SJSA1 (cell line): ENCODE measurements at regions not wholly inside any gene's neighbourhood (a gene's known extent, or its start where the extent isn't known, plus 50 kb on each side); places are given as distances from the start of the nearest gene placed in this dataset.

ENCODE experiments used
- DNase-seq, 2 experiments: peaks; one replicate each; pipeline ENCODE4 v3.0.0-alpha.2; 2015 to 2020; ENCODE audit warnings: low spot score in 2 of 2, low read depth in 1 of 2
- H3K27ac ChIP-seq: fragments of 250-450 bp; sonication (Bioruptor Pico); 2 replicates; pipeline ENCODE4 v1.5.1; 2020; ENCODE audit warnings: mild to moderate bottlenecking, moderate library complexity
- H3K27me3 ChIP-seq: fragments of 250-450 bp; sonication (Bioruptor Pico); replicated peaks from 2 replicates; pipeline ENCODE4 v1.5.1; 2020; ENCODE audit warnings: mild to moderate bottlenecking, moderate library complexity
- H3K36me3 ChIP-seq: fragments of 250-450 bp; sonication (Bioruptor Pico); 2 replicates; pipeline ENCODE4 v1.5.1; 2020; ENCODE audit warnings: mild to moderate bottlenecking
- H3K4me1 ChIP-seq: fragments of 250-450 bp; sonication (Bioruptor Pico); replicated peaks from 2 replicates; pipeline ENCODE4 v1.6.1; 2021; ENCODE audit warnings: mild to moderate bottlenecking
- H3K4me3 ChIP-seq: fragments of 250-450 bp; sonication (Bioruptor Pico); 2 replicates; pipeline ENCODE4 v1.5.1; 2020; ENCODE audit warnings: mild to moderate bottlenecking
- H3K9me3 ChIP-seq: fragments of 250-450 bp; sonication (Bioruptor Pico); replicated peaks from 2 replicates; pipeline ENCODE4 v1.5.1; 2020; ENCODE audit warnings: mild to moderate bottlenecking

DNA sequence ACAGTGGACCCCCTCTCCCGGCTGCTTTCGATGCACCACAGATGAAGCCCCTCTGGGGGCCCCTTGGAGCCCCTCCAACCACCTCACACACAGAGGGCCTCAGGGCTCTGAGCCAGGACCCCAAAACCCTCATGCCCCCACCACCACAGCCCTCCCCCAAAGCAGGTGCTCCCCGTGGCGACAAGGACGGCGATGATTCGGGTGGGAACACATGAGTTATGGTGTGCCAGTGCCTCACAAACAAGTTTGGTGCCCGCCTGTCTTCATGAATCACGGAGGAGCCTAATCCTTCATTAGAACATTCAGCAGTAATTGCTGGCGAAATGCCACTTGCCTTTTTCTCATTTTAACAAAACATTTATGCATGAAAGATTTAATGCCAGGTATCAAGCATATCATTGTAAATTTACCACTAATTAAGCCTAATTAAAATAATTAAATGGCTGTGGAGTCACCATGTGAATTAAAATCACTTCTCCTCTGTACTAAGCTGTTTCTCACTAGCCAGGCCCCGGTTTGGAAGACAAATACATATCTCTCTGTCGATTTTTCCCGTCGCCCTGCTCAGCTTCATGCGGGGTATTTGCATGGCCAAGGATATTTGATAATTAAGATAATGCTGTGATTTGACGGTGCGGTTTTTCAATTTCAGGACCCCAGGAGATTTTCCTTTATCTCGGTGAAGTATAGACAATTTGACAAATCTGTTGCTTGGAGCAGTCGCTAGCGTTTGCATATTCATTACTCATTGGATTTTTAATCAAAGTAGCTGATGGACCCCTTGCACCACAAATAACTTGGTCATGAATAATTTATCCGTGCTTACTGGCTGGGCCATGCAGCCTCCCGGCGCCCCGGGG, 157.0 kb downstream of the TLE3 start:
- no peak for DNase-seq
- Histone ChIP-seq H3K4me3 (no peak overlapping the region), H3K4me1 (no peaks in the 10 kb centered on the region), H3K9me3 (no peaks in the 10 kb centered on the region), H3K27me3 (no peaks in the 10 kb centered on the region), H3K27ac (no peak overlapping the region), H3K36me3 (no peaks in the 10 kb centered on the region)

DNA sequence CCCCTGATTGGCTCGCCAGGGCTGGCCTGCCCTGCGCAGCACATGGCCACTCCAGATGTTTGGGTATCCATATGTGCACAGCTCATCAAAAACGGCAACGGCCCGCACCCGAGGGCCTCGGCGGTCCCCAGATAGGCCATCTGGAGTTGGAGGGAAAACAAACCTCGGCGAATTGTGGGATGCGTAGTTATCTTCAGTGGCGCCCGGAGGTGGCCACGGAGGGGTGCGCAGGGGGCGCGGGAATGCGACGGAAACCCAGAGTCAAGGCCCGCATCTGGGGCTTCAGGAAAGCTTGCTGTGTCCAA, 156.5 kb downstream of the TLE3 start:
- H3K36me3 ChIP-seq: no peaks in the 10 kb centered on the region
- no peak overlapping the region for H3K4me3 ChIP-seq
- DNase-seq: no peak
- H3K27me3 ChIP-seq: no peaks in the 10 kb centered on the region
- H3K4me1 ChIP-seq: no peaks in the 10 kb centered on the region
- no peak overlapping the region for H3K27ac ChIP-seq
- H3K9me3 ChIP-seq: no peaks in the 10 kb centered on the region

DNA sequence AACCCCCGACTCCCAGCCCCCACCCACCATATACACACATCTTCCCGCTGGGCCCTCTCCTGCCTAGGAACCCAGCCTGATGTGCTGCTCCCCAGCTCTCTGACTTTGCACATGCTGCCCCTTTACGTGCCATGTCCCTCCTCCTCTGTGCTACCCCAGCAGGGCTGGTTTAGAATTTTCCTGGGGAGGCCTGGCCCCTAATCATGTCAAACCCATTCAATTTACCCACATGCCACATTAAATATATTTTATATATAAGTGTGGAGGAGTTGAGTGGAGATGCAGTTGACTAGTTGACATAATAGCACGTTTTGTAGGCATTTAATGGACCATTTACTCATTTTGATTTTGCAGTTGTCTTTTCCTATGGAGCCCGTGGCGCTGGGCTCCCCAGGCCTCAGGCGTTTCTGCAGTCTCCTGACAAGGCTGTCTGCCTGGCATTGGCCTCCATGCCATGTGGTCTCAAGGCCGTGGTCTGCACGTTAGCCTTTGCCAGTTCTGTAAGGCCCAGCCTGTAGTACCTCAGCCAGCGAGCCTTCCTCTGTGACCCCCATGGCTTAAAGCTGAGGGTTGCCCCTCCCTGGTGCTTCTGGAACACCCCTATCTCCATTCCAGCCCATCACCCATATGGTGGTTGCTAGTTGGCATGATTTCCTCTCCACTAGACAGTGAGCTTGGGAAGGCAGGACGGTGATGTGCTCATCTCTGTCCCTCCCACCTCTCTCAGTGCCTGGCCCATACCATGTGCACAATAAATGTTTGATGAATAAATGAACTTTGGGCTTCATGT, 155.8 kb downstream of the TLE3 start:
- DNase-seq: no peak
- Histone ChIP-seq H3K27me3 (no peaks in the 10 kb centered on the region), H3K9me3 (no peaks in the 10 kb centered on the region), H3K4me1 (no peaks in the 10 kb centered on the region), H3K27ac (no peak overlapping the region), H3K4me3 (no peak overlapping the region), H3K36me3 (no peaks in the 10 kb centered on the region)

DNA sequence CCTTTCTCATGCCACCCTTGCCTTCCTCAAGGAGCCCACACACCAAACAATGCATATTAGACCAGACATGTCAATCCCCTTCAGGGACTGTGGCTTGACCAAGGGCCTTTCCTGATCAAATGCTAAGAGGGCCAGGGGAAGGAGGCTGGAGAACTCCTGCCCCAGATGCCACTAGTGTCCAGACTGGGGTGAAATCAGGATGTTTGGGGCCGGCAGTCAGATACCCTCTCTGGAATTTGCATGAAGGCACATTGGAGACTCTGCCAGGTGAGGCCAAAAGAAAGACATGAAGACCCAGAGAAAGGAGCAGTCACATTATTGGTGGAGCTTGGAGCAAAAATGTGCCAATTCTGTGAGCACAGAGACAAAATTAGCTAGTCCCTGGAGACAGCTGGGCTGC, 154.1 kb downstream of the TLE3 start:
- no peak for DNase-seq
- H3K9me3 ChIP-seq: no peaks in the 10 kb centered on the region
- H3K4me1 ChIP-seq: no peaks in the 10 kb centered on the region
- no peak overlapping the region for H3K27ac ChIP-seq
- H3K4me3 ChIP-seq: no peak overlapping the region
- H3K27me3 ChIP-seq: no peaks in the 10 kb centered on the region
- no peaks in the 10 kb centered on the region for H3K36me3 ChIP-seq

DNA sequence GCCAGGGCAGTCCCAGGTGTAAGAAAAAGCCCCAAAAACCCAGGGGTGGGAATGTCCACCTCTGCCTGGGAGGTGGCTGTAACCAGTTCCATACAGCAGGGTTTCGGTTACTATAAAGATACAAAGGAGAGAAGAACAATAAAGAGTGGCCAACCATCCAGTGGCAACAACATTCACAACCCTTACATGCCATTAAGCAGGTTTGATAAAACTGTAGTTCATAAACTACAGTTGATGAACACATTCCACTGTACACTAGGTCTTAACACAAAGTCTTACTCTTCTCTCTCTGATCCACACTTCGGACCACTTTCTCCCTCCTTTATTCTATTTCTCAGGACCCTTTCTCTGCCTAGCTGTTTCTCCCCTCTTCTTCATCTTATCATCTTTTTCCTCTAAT, 152.0 kb downstream of the TLE3 start:
- no peak overlapping the region for H3K4me3 ChIP-seq
- DNase-seq: no peak
- H3K27me3 ChIP-seq: no peaks in the 10 kb centered on the region
- no peaks in the 10 kb centered on the region for H3K36me3 ChIP-seq
- no peak overlapping the region for H3K27ac ChIP-seq
- H3K4me1 ChIP-seq: no peaks in the 10 kb centered on the region
- H3K9me3 ChIP-seq: no peaks in the 10 kb centered on the region

DNA sequence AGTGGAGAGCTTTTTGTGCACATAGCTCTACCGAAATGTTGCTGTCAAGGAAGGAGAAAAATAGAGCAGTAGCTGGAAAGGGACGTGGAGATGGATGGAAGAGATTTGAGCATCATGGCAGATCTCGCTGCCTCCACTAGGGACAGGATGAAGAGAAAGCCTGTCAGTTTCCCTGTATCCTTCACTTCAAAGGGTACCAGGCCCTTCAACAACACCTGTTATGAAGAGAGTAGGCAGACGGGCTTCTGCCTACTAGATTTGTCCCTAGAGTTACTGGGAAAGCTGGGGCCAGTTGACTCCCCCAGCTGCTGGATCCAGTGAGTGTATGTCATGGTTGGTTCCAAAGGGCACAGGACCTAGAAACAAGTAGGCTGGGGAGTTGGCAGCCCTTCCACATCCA, 150.8 kb downstream of the TLE3 start:
- no peaks in the 10 kb centered on the region for H3K27me3 ChIP-seq
- H3K4me3 ChIP-seq: no peak overlapping the region
- no peaks in the 10 kb centered on the region for H3K9me3 ChIP-seq
- H3K27ac ChIP-seq: no peak overlapping the region
- H3K4me1 ChIP-seq: peaks cover 4% of the 10 kb centered on the region
- DNase-seq: no peak
- H3K36me3 ChIP-seq: no peaks in the 10 kb centered on the region

DNA sequence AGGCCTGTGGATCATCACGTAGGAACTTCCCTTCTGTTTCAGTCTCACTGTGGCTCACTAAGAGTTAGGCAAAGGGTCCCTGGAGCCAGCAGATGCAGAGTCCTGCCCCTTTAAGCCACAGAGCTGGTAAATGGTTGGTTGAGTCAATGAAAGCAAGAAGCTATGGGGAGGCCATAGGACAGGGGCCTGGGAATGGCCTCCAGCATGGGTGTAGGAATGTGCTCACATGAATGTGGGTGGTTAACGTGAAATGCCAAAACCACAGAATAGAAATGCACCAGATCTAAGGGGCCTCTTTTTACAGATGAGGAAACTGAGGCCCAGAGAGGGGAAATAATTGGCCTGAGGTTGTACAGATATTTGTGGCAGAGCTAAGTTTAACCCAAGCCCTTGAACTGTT, 150.3 kb downstream of the TLE3 start:
- DNase-seq: no peak
- no peaks in the 10 kb centered on the region for H3K9me3 ChIP-seq
- no peaks in the 10 kb centered on the region for H3K27me3 ChIP-seq
- no peak overlapping the region for H3K27ac ChIP-seq
- H3K36me3 ChIP-seq: no peaks in the 10 kb centered on the region
- peaks cover 8% of the 10 kb centered on the region for H3K4me1 ChIP-seq
- H3K4me3 ChIP-seq: no peak overlapping the region

DNA sequence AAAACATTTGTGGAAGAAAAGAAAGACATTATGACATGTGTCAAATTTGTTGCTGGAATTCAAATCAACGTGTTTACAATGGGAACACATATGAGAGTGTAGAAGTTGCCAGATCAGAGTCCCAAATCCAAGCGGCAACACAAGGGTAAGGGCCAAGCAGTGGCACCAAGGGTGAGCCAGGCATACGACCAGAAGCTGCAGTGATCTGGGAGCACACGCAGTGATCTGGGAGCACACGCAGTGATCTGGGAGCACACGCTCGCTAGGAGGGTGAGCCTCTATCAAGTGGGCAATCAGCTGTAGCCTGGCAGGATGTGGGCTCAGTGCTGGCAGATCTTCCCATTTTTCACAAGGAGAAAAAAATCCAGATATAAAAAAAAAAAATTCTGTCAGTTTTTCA, 148.2 kb downstream of the TLE3 start:
- no peaks in the 10 kb centered on the region for H3K27me3 ChIP-seq
- no peak overlapping the region for H3K4me3 ChIP-seq
- H3K4me1 ChIP-seq: peaks cover 8% of the 10 kb centered on the region
- no peaks in the 10 kb centered on the region for H3K9me3 ChIP-seq
- no peak overlapping the region for H3K27ac ChIP-seq
- no peak for DNase-seq
- H3K36me3 ChIP-seq: no peaks in the 10 kb centered on the region

DNA sequence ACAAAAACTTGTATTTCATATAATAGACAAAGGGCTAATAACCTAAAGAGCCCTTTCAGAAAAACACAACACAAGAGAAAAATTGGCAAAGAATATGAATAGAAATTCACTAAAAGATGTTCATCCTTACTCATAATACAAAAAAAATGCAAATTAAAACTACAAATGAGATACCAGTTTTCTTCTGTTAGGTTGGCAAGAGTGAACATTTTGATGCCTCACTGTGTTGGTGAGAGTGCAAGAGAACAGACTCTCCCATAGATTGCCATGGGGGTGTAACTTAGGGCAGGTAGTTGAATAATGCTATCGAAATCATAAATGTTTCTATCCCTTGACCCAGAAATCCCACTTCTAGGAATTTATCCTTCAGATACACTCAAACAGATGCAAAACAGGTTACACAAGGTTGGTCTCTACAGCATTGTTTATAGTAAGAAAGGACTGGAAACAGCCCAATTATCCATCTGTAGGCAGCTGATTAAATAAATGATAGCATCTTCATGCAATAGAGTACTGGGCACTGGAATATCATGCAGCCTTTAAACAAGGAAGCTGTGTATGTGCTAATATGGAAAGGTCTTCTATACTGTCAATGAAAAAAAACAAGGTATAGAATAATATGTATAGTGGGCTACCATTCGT, 146.3 kb downstream of the TLE3 start:
- DNase-seq: no peak
- Histone ChIP-seq H3K4me3 (no peak overlapping the region), H3K9me3 (no peaks in the 10 kb centered on the region), H3K4me1 (peaks cover 8% of the 10 kb centered on the region), H3K36me3 (no peaks in the 10 kb centered on the region), H3K27me3 (no peaks in the 10 kb centered on the region), H3K27ac (no peak overlapping the region)

DNA sequence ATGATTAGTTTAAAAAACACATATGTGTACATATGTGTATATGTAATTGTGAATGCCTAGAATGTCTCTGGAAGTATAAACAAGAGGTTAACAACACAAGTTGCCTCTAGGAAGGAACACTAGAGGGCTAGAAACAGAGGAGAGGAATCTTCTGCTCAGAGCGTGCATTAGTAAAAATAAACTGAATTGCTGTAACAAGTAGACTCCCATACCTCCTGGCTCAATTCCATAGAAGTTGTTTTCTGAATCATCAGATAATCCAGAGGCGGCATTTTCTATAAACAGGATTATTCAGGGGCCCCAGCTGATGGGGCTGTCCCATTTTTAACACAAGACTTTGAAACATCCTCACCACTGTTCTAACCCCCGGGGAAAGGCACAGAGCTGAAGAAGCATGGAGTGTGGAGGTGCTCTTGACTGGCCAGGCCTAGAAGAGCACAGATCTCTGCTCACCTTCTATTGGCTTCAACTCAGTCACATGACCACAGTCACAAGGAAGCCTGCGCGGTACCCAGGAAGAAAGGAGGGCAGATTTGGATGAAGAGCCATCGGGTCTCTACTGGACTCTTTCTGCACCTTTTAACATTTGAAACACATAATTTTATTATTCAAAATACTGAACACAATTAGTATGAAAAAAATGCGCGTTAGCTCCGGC, 145.7 kb downstream of the TLE3 start:
- Histone ChIP-seq H3K27me3 (no peaks in the 10 kb centered on the region), H3K4me3 (no peak overlapping the region)
- peak in 1 of 2 experiments; percentile 47 for DNase-seq

DNA sequence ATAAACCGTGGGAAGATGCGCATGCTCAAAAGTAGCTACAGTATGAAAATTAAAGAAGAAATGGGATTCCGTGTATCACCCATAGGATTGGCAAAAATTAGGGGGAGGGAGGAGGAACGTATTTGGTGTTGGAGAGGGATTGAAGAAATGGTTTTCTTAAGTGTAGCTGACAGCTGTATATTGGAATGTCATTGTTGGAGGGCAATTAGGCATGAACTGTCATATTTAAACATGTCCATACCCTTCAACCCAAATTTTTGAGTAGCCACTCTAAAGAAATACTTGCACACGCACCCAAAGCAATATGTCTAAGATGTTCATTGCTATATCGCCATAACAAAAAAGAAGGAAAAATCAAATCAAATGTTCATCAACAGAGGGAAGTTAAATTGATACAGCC, 144.7 kb downstream of the TLE3 start:
- H3K9me3 ChIP-seq: no peaks in the 10 kb centered on the region
- H3K4me1 ChIP-seq: peaks cover 8% of the 10 kb centered on the region

More for the DNA sequence above, 145.7 kb downstream of the TLE3 start:
- Histone ChIP-seq H3K4me1 (peaks cover 8% of the 10 kb centered on the region), H3K9me3 (no peaks in the 10 kb centered on the region), H3K36me3 (no peaks in the 10 kb centered on the region), H3K27ac (no peak overlapping the region)

DNA sequence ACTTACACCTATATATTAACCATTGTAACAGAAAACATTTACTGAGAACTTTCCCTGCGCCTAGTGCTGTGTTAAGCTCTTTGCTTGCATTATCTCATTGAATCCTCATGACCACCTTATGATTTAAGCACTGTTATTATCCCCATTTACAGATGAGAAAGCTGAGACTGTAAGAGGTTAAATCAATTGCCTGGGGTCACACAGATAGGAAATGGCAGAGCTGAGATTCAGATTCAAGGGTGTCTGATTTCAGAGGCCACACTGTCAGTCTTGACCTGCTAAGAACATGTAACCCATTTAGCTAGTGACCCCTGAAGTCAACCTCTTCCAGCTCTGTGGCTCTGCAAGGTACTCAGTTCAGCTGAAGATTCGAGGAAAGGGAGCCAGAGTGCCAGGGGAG, 143.9 kb downstream of the TLE3 start:
- H3K27me3 ChIP-seq: no peaks in the 10 kb centered on the region
- peaks cover 8% of the 10 kb centered on the region for H3K4me1 ChIP-seq
- no peak for DNase-seq
- H3K4me3 ChIP-seq: no peak overlapping the region
- H3K36me3 ChIP-seq: no peaks in the 10 kb centered on the region
- no peak overlapping the region for H3K27ac ChIP-seq
- H3K9me3 ChIP-seq: no peaks in the 10 kb centered on the region

More for the DNA sequence above, 144.7 kb downstream of the TLE3 start:
- Histone ChIP-seq H3K4me3 (no peak overlapping the region), H3K27ac (no peak overlapping the region), H3K27me3 (no peaks in the 10 kb centered on the region), H3K36me3 (no peaks in the 10 kb centered on the region)
- DNase-seq: no peak

DNA sequence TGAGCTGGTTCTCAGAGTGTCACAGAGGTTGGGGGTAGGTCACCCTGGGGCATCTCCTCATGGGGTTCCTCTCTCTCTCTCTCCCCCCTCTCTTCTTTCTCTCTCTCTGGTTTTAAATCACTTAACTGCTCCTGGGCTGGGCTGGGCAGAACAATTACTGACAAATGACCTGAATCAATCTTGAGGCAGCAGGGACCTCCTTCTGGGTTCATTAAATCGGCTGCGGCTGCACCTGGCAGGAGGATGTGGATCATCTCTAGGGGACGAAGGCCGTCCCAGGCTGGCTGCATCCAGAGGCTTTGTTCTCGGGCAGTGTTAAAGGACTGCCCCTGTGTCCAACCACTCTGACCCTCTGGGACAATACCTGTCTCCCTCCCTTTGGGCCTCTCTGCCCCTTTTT, 143.1 kb downstream of the TLE3 start:
- Histone ChIP-seq H3K4me1 (peaks cover 8% of the 10 kb centered on the region), H3K27ac (no peak overlapping the region), H3K36me3 (no peaks in the 10 kb centered on the region), H3K4me3 (no peak overlapping the region), H3K27me3 (no peaks in the 10 kb centered on the region), H3K9me3 (no peaks in the 10 kb centered on the region)
- DNase-seq: no peak
